GM12865 (cell line): ENCODE measurements at regions not wholly inside any gene's neighbourhood (a gene's known extent, or its start where the extent isn't known, plus 50 kb on each side); places are given as distances from the start of the nearest gene placed in this dataset.

Experiments used
- DNase-seq: peaks from one replicate; pipeline ENCODE4 v3.0.0; 2010; ENCODE audit warnings: low read depth
- H3K4me3 ChIP-seq: 2 replicates; pipeline ENCODE4 v1.5.1; 2011; ENCODE audit warnings: mild to moderate bottlenecking, low read depth, low read length, control low read depth
- TF ChIP-seq, protein P1 (sequence below): IDR thresholded peaks from 2 replicates; pipeline ENCODE4 v1.5.1; 2011; ENCODE audit warnings: low read length, control low read depth, low read depth, inconsistent platforms; ENCODE audit not compliant: insufficient read depth; ENCODE audit errors: missing control alignments

- TF ChIP-seq, protein P1, sequence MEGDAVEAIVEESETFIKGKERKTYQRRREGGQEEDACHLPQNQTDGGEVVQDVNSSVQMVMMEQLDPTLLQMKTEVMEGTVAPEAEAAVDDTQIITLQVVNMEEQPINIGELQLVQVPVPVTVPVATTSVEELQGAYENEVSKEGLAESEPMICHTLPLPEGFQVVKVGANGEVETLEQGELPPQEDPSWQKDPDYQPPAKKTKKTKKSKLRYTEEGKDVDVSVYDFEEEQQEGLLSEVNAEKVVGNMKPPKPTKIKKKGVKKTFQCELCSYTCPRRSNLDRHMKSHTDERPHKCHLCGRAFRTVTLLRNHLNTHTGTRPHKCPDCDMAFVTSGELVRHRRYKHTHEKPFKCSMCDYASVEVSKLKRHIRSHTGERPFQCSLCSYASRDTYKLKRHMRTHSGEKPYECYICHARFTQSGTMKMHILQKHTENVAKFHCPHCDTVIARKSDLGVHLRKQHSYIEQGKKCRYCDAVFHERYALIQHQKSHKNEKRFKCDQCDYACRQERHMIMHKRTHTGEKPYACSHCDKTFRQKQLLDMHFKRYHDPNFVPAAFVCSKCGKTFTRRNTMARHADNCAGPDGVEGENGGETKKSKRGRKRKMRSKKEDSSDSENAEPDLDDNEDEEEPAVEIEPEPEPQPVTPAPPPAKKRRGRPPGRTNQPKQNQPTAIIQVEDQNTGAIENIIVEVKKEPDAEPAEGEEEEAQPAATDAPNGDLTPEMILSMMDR = no peak
- no peak for DNase-seq
- no peak overlapping the region for H3K4me3 ChIP-seq
Measured at GRCh38 chr5:82766206-82766605, 311.0 kb downstream of the TMEM167A start.

GRCh38 chr5:82765765-82766164, 311.4 kb downstream of the TMEM167A start:
- no peak overlapping the region for H3K4me3 ChIP-seq
- DNase-seq = no peak
- TF ChIP-seq, protein P1 = no peak

- TF ChIP-seq, protein P1 = no peak
- no peak for DNase-seq
- no peak overlapping the region for H3K4me3 ChIP-seq
Measured at GRCh38 chr5:82760856-82761255, 316.3 kb downstream of the TMEM167A start.

DNA sequence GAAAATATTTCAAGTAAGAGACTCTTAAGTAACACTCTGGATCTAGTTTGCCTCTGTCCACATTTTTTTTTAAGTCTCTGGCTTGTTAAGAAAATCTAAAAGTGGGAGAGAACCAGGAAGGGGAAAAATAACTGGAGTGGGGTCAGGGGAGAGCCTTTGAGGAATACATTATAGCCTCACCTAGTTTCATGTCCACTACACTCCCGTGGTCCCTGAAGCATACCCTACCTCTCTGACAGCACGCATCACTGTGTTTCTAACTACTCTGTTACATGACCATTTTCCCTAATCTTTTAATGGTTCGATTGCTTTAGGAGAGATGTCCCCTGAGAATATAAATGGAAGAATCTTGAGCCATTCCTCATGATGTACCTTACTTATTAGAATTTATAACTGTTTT, 318.3 kb downstream of the TMEM167A start:
- no peak overlapping the region for H3K4me3 ChIP-seq
- TF ChIP-seq, protein P1 = no peak
- no peak for DNase-seq

DNA sequence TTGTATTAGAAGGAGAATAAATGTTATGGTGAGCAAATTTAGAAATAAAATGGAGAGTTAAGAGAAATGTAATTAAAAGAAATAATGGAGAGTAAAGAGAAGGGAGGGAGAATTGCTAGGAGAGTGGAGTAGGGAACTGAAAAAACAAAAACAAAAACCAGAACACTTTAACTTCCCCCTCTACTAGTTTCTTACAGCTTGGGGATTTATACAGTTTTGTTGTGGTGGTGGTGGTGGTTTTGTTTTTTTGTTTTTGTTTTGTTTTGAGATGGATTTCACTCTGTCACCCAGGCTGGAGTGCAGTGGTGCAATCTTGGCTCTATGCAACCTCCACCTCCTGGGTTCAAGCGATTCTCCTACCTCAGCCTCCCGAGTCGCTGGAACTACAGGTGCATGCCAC, 322.4 kb downstream of the TMEM167A start:
- DNase-seq = peak; percentile 45
- TF ChIP-seq, protein P1 = no peak
- no peak overlapping the region for H3K4me3 ChIP-seq

DNA sequence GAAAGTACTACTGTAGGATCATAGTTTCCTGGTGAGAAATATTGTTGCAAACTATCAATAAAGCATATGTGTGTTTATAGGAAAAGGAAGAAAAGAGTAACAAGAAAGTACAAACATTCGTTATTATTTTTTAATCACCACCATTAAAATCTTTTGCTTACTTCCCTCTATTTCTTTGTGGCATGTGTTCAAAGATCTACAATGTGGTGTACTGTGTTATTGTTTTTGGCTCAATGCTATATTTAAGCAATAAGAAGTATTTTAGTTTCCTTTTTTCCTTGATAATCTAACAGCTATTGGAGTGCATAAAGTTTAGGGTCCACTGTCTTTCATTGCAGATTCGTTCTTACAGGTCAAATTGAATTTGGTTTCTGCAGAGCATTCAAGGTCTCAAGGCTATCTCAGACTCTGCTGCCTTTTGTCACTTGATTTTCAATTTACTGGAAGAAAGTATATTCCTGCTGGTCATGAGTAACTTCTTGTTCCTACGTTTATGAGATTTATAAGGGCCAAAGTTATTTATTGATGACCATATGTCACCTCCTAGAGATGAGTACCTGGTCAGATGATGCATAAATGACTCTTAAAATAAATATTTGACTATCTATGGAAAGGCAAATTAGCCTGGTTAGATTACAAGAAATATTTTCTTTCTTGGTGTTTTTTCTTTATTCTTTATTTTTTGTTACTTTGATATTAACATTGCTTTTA, 323.0 kb downstream of the TMEM167A start:
- TF ChIP-seq, protein P1 = no peak
- DNase-seq = no peak
- H3K4me3 ChIP-seq = no peak overlapping the region

DNA sequence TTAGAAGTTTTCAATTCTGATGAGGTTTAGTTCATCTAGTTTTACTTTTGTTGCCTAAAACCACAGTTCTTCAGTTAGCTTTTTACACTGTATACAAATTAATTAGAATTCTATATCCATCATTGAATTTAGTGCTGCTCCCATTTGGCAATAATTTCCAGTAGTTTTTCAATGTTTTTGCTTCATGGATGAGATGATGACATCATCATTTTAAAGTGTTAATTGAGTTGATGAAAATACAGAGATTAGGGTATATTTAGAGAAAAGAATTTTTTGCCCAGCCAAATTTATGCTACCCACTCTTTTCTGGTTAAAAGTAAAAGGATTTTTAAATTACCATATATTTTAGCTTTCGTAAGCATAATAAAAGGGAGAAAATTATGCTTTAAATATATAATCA, 323.8 kb downstream of the TMEM167A start:
- DNase-seq = no peak
- TF ChIP-seq, protein P1 = no peak
- H3K4me3 ChIP-seq = no peak overlapping the region
